HG02623 (cell line): ENCODE measurements at regions not wholly inside any gene's neighbourhood (a gene's known extent, or its start where the extent isn't known, plus 50 kb on each side); places are given as distances from the start of the nearest gene placed in this dataset.
"Not testable (repeated sequence)": the region's sequence is repeated elsewhere in the genome, so short reads cannot be mapped to it uniquely, and the experiment has no call there.

ENCODE experiments used
- ATAC-seq: cut with Tn5 transposase; IDR thresholded peaks from one replicate; pipeline ENCODE4 v1.9.1; 2021; ENCODE audit warnings: moderate library complexity; ENCODE audit not compliant: unreplicated experiment

DNA sequence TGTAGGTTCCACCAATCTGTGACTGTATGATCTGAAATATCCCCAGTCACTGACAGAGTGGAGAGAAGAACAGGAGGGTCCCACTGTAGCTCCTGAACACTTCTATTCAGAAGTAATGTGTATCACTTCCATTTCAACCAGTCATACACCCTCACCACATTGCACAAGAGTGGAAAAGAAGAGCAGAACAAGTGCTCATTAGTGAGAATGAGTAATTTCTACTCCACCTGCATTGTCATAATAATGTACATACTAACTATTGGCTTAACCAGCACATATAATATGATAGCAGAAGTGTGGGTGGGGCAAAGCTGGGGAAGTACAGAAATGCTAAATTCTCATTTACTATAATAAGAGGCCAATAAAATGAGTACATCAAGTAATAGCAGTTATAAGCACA, 342.7 kb downstream of the LMO7 start:
- no peak for ATAC-seq

DNA sequence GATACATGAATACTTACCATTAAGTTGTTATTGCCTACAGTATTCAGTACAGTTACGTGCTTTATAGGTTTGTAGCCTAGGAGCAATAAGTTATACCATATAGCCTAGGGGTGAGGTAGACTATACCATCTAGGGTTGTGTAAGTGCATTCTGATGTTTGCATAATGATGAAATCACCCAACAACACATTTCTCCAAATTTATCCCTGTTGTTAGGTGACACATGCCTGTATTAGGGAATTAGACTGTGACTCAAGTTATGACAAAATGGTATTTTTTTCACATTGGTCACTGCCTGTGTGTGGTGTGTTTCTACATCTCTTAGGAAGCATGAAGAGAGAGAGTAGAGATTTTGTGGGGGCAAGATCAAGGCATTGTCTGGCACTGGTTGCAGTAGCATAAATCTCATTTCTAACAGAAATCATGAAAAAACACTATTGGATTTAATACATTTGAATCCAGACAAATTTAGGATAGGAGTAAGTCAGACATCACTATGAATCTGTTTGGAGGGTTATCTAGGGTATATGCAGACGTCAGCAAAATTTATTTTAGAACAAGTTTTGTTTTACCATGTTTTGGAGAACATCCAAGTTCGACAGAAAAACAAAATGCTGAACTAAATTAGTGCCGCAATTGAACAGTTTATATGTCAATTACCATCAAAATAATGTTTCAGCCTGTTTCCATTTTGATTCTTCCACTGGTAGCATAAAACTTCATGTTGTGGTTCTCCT, 332.1 kb downstream of the LMO7 start:
- ATAC-seq = no peak

DNA sequence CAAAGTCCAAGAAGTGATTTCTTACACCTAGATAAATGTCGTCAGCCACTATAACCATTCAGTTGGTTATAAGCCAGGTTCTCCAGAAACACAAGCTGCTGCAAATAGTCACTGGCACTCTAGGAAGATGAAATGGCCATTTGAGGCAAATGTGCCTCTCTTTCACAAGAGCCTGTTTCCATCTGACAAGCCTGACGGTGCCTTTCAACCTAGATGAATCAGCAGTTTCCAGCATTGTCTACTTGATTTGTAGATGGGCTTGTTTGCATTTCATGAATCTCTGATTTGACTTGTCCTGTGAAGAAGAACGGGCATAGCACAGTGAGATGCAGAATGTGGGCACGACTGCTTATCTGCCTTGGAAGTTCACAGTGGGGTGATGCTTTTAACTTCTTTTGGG, 327.2 kb downstream of the LMO7 start:
- no peak for ATAC-seq

DNA sequence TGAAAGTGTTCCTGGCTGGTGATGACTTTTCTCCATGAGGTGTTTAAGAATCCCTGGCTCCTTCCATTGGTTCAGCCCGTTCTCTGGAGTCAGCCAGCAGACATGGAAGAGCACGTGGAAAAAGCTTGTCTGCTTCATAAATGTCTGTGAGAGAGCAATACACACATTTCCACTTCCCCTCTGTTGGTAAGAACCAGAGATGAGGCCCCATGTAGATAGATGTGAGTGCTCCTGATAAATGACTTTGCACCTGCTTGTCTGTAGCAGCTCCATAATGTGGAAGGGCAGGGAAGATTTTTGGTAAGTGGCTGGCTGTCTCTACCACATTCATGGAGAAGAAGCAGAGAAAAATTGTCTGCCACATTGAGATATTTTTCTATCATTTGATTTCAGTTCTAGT, 325.8 kb downstream of the LMO7 start:
- no peak for ATAC-seq

DNA sequence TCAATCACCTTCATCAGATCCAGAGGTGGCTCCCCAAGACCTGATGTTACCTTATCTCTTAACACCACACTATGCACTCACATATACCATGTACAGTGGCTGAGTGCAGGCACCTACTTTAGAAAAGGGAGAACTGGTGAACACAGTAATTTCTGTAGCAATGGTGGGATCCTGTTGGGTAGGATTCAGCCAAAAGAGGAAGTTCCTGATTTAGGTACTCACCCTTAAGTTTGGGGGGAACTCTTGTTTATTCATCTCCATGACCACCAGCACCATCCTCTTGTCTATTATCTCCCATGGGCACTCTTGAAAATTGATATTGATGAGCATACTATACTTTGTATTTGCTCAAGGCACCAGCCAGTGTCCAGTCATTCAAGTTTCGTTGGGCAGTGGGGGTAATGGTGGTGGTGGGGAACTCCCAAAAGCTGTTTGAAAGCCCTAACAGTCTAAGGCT, 324.4 kb downstream of the LMO7 start:
- ATAC-seq = peak; percentile 96

DNA sequence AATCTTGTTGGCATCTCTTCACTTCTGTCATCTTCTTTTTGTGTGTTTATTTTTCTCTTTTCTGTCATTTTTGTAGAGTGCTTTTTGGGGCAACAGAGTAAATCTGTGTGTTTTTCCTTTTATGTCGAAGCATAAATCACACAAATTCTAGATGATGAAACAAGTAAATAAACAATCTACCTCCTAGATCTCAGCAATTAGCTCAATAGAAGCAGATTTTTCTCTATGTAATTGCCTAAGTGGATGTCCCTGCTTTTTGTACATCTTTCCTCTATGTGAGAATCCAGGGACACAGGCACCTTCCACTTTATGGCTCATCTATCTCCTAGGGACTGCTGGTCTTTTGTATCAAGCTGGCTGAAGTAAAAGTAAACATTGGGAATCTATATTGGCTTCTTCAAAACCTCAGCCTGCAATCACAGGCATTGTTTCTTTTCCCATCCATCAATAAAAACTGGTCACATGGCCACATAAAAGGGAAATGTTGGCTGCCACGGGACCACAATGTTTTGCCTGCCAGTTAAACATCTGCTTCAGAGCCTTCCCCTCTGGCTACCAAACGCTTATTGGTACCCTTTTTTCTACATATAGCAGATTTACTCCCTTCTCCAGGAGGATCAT, 323.8 kb downstream of the LMO7 start:
- ATAC-seq = peak; percentile 3

DNA sequence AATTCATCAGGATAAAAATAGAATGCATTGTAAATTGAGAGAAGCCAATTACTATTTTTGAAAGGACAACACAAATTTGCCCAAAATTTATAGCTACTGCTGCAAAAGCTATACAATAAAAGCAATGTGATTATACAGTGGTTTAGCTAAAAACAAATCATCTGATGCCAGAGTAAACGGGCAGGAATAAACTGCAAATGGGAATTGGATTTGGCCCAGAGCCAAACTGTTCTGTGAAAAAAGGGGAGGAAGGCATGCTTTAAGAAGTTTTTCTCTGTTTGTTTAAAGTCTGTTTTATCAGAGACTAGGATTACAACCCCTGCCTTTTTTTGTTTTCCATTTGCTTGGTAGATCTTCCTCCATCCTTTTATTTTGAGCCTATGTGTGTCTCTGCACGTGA, 317.5 kb downstream of the LMO7 start:
- not testable (repeated sequence) for ATAC-seq

DNA sequence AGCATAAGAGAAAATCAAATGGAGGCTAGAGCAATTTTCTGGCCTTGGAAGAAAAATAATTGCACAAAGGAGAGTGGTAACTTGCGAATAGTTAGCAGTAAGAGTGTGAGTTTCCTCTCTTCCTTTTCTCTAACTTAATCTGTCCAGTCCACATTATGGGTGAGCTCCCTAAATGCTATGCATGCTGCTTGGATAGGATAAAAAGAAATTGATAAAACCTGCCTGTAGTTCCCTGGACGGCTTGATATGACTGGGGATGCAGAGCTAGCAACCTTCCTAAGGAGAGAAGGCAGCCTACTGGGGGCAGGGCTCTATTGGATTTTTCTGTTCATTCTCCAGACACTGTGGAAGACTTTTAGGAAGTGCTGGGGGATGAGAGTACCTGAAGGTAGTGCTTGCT, 311.3 kb downstream of the LMO7 start:
- no peak for ATAC-seq

DNA sequence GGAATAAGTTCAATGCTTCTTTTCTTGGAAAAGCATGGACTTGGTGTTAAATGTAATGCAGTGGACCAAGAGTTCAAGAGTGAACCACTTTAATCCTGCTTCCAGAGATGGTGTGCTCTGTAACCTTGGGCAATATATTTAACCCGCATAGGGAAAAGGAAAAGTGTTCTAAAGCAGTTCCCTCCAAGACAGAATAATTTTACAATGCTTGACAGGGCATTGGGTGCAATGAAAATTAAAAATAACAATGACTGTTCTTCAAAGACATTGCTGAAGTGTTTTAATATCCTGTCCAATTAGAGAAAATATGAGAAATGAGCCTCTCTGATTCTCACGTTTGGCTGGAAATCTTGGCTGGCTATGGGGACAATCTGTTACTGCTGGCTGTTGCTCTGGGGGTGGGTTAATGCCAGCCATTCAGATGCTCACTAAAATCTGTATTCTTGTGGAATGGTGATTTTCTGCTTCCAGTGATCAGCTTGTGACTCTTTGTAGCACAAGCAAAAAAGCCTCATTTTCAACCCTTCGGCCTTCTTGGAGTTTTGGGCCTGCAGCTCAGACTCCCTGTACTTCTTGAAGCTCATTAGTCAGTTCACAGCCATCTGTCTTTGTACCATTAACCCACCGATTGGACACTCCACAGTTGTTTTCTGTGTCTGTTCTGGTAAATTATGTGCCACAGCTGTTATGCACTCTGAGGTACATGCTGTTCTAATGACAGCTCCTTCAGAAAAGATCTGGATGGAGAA, 310.6 kb downstream of the LMO7 start:
- ATAC-seq = no peak

DNA sequence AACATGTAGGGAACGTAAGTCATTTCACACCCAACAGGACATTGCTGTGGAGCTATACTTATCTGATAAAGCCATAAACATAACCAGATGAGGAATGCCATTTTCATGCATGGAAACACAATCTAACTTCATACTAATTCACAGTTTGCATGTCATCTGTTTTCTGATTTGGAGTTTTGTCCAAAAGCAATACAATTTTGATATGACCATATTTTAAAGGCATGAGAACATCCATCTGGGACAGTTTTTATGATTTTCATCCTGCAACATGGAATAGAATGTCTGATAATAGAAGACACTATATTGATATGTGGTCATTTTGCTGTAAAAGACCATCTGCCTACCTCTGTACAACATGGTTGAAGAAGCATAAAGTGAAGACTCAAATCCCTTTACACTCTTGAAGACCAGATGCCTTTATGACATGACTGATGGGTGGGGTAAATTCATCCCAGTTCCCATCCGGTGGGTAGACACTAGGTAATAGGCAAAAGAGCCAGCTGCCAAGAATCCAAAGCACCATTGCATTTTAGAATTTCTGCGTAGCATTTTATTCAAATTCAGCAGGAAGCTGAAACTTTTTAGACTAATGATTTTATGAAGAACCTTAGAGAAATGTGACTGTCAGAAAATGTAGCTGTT, 309.8 kb downstream of the LMO7 start:
- no peak for ATAC-seq

DNA sequence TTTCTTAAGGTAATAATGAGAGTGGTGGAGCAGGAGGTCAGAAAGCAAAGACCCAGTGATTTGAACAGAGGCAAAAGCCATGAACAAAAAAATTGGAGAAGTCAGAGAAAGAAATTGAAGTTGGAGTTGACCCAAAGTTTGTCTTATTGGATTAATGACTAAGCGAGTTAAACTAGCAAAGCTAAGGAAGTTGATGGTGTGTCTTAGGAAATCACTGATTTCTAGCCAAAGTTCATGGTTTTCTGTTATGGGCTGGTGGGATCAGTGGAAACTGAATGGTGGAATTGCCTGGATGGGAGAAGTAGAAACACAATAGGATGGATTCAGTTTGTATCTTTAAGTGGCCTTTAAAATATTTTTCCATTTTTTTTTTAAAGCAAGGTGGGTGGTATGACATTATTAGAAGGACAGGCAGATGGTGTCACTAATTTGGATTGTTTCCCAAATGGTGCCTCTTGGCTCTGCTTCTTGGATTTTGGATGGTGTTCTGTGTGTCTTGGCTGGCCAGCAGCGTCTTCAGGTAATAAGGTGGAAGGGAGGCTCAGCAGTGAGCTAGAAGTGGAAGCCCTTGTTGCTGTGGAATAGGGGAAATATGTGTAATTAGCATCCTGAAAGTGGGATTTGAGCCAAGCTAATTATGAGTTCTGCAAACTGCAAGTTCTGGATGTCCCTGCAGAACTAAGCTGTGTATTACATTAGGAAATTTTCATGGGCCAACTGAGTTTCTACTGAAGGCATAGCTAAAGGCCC, 302.9 kb downstream of the LMO7 start:
- ATAC-seq = no peak

DNA sequence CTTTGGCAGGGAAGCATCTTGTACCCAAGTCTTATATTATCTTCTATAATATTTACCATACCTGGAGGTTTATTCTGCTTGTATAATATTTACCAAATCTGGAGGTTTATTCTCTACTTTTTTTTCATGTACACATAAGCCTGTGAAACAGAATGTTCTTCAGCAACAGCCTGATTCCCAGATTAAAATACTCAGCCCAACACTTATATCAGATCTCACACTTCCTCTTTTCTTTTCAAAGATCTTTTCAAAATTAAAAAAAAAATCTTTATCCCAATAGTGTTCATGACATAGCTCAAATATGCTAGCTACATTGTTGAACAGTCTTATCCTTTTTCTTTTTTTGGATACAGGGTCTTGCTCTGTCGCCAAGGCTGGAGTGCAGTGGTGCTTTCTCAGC, 300.7 kb downstream of the LMO7 start:
- no peak for ATAC-seq

DNA sequence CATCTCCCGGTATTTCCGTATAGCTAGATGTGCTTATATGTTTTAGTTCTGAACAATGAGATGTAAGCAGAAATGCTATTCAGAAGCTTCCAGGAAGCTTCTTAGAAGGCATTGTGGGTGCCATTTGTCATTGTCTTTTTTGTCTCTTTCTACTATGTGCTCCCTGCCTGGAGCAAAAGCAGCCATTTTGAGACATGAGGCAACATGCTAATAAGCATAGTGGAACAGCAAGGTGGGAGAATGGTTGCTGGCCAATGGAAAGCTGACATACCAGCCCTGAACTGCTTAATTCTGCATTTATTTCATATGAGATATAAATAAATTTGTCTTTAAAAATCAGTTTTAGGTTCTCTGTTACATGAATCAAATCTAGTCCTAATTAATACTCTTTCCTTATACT, 299.7 kb downstream of the LMO7 start:
- no peak for ATAC-seq

DNA sequence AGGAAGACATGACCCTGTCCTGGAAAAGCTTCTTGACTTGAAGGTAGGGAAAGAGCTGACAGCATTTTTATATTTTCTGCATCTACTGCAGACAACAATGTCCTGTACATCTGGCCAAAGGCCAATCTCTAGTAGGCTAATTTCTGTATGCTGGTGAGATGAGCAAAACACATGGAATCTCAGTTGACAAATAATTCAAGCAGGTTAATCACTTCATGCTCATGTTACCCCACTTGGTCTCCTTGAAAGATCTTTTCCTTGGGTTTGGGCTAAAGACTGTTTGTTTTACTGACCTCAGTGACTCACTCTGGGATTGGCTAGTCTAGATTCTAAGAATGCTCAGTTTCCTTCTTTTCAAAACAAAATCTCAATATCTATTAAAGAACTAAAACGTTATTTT, 298.8 kb downstream of the LMO7 start:
- ATAC-seq = no peak

DNA sequence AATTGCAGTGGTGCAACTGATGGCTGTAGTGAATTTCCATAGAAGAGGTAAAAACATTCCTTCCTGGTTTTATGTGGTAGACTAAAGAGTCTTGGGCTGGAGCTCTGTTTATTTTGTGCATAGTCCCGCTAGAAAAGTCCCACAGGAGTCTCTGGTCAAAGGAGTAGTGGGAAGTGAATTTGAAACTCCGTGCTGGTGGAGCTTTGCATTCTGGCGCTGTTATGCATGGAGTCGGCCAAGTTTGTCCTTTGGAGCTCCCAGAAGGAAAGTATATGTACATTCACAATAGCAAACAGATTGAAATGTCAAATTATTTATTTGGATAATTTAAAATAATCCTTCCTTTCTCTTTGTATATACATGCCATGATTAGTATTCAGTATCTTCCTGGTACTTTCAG, 296.5 kb downstream of the LMO7 start:
- no peak for ATAC-seq

DNA sequence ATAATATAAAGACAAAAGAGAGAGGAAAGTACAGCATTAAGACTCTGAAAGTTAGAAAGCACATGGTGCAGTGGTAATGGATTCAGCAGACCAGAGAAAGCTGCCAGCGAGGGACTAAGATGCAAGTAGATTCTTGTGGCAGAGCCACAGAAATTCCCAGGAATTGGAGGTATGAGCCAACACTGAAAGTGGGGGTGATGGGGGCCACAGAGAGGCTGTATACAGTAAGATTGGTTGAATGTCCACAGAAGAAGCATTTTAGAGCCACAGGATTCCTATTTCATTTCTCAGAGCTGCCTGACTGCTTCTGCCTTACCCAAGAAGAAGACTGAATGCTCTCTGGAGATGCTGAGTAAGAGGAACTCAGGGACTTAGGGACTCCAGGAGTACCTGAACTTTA, 295.0 kb downstream of the LMO7 start:
- ATAC-seq = no peak

DNA sequence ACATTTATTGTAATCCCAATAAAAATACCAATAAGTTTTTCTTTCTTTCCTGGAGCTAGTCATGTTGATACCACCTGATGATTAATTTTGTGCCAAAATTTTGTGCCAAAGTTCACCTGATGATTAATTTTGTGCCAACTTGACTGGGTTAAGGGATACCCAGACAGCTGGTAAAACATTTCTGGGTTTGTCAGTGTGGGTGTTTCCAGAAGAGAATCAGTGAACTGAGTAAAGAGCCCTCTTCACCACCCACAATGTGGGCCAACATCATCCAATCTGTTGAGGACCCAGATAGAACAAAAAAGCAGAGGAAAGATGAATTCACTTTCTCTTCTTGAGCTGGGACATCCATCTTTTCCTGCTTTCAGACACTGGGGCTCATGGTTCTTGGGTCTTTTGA, 292.9 kb downstream of the LMO7 start:
- ATAC-seq = no peak

DNA sequence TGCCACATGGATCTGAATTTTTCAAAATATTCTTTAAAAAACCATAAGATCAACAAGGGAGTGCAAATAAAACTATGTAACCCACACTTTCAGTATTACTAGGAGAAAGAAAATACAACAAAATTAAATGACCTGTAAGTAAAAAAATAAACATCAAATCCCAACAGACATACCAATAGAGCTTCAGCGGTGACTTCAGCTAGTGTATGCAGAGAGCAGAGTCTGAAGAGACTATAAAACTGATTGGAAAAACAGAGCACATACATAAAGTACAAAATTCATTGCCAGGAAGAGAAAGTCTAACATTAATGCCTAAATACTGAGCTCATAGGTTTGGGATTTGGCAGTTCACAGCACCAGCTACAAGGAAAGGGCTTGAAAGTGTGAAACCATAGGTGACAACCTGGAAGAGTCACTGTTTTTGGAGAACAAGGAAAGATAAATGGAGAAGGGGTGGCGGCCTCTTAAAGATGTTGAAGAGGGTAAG, 291.1 kb downstream of the LMO7 start:
- no peak for ATAC-seq

DNA sequence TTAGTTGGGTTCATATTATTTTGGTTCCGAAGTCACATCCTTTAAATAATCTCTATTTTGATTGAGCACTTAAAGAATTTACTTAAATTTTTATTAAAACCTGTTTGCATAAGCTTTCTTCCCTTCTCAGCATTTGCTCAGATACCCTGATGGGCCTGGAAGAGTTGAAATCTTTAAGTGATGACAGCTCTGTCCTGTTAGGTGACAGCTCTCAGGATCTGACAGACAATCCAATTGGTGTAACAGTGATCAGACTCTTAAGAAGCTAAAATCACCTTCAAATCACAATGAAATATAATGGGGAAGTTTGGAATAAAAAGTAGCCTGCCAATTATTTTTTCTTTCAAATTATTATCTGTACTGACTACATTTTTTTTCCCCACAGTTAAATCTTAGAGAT, 284.4 kb downstream of the LMO7 start:
- no peak for ATAC-seq

DNA sequence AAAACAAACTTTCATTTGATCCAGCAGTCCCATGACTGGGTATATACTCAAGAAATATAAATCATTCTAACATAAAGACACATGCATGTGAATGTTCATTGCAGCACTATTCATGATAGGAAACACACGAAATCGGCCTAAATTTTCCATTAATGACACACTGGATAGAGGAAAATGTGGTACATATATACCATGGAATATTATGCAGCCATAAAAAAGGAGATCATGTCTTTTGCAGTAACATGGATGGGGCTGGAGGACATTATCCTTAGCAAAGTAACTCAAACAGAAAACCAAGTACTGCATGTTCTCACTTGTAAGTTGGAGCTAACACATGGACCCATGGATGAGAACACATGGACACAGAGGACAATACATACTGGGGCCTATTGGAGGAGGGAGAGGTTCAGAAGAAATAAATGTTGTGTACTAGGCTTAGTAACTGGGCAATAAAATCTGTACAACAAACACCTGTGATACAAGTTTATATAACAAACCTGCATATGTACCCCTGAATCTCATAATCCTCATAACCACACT, 283.6 kb downstream of the LMO7 start:
- no peak for ATAC-seq

DNA sequence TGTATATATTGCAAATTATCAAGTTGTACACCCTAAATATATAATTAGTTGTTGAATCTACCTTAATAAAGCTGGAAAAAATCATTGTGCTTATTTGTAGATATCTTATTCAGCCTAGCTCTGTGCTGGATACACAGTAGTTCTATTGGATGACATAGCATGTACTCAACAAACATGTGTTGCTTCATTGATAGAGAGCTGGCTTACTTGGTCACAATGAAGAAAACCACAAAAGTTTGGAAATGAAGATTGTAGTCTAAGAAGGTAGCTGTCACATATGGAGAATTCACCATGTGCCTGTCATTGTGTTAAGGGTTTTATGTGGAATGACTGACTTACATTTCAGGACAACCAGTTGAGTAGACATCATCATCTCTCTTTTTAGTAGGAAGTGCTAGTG, 278.9 kb downstream of the LMO7 start:
- no peak for ATAC-seq
